Breast epithelium (tissue), 4 donors: ENCODE measurements at regions not wholly inside any gene's neighbourhood (a gene's known extent, or its start where the extent isn't known, plus 50 kb on each side); places are given as distances from the start of the nearest gene placed in this dataset.

Experiments used
- DNase-seq, 2 donors: peaks; one replicate each; pipeline ENCODE4 v3.0.0-alpha.2; 2019; ENCODE audit warnings: low spot score in 2 of 2
- H3K27ac ChIP-seq, 2 donors: fragments of 200-600 bp; sonication (generic) in 1 of 2; one replicate each; pipeline ENCODE4 v1.5.1; 2016 to 2019; ENCODE audit warnings: mild to moderate bottlenecking in 1 of 2
- H3K27me3 ChIP-seq, 2 donors: fragments of 200-600 bp; sonication (generic) in 1 of 2; one replicate each; pipeline versions ENCODE4 v1.5.1 to v1.6.0; 2017 to 2019; ENCODE audit warnings: control low read depth in 1 of 2, mild to moderate bottlenecking in 1 of 2
- H3K36me3 ChIP-seq: fragments of 200-600 bp; one replicate; pipeline ENCODE4 v1.5.1; 2019
- H3K4me1 ChIP-seq, 2 donors: fragments of 200-600 bp; sonication (generic); one replicate each; pipeline ENCODE4 v1.5.1; 2016 to 2019; ENCODE audit warnings: control low read depth in 1 of 2
- H3K4me3 ChIP-seq, 3 donors: fragments of 200-600 bp; sonication (generic); 1 replicate in 2 of 3; 2 replicates in 1 of 3; pipeline ENCODE4 v1.5.1; 2016 to 2019; ENCODE audit warnings: mild to moderate bottlenecking in 3 of 3, moderate library complexity in 2 of 3
- H3K9me3 ChIP-seq, 2 donors: fragments of 200-600 bp; sonication (generic) in 1 of 2; one replicate each; pipeline ENCODE4 v1.5.1; 2016 to 2019; ENCODE audit warnings: control low read depth in 1 of 2
- CTCF ChIP-seq, 3 donors: fragments of 450-650 bp; IDR thresholded peaks; one replicate each; pipeline ENCODE4 v1.5.1; 2016 to 2017; ENCODE audit warnings: antibody characterized with exemption in 3 of 3, mild to moderate bottlenecking in 3 of 3, moderate library complexity in 3 of 3
- POLR2A ChIP-seq: fragments of 450-650 bp; IDR thresholded peaks from one replicate; pipeline ENCODE4 v1.6.1; 2016; ENCODE audit warnings: antibody characterized with exemption, mild to moderate bottlenecking, moderate library complexity
- POLR2AphosphoS5 ChIP-seq, 3 donors: sonication (generic); formaldehyde crosslinking; IDR thresholded peaks; one replicate each; pipeline ENCODE4 v1.6.1; 2017; ENCODE audit warnings: antibody characterized with exemption in 3 of 3
- intact Hi-C: fragments of 100-400 bp; cut with DNase I; formaldehyde crosslinking; loops from one replicate; pipeline ENCODE4 v1.15.1; 2023; ENCODE audit warnings: low total_unique reads

- Histone ChIP-seq H3K27ac (no peak overlapping the region), H3K4me3 (no peak overlapping the region), H3K9me3 (no peaks in the 10 kb centered on the region), H3K4me1 (no peaks in the 10 kb centered on the region), H3K27me3 (no peaks in the 10 kb centered on the region), H3K36me3 (no peaks in the 10 kb centered on the region)
- no peak for DNase-seq
- TF ChIP-seq POLR2A (no peak), POLR2AphosphoS5 (IDR thresholded peaks at IDR 0.05) (no peak), CTCF (IDR thresholded peaks at IDR 0.05) (no peak)
- intact Hi-C loops = no loop called here
These were observed 354.1 kb upstream of the SEMA3A start for GRCh38 chr7:84548366-84549365.

GRCh38 chr7:84547331-84547730 lies 352.7 kb upstream of the SEMA3A start:
- H3K27ac ChIP-seq = no peak overlapping the region
- no peaks in the 10 kb centered on the region for H3K9me3 ChIP-seq
- TF ChIP-seq CTCF (IDR thresholded peaks at IDR 0.05) (no peak), POLR2AphosphoS5 (IDR thresholded peaks at IDR 0.05) (no peak), POLR2A (no peak)
- H3K4me3 ChIP-seq = no peak overlapping the region
- no peak for DNase-seq
- H3K27me3 ChIP-seq = no peaks in the 10 kb centered on the region
- H3K36me3 ChIP-seq = no peaks in the 10 kb centered on the region
- intact Hi-C loops = loop anchor here (2.0 kb wide), 1 partner anchor 29 kb away; no protein-coding TSS in a partner anchor
- H3K4me1 ChIP-seq = no peaks in the 10 kb centered on the region

- no peak for TF ChIP-seq CTCF (IDR thresholded peaks at IDR 0.05)
- no peak for TF ChIP-seq POLR2AphosphoS5 (IDR thresholded peaks at IDR 0.05)
- TF ChIP-seq POLR2A = no peak
- no peak for DNase-seq
- Histone ChIP-seq H3K27me3 (no peaks in the 10 kb centered on the region), H3K36me3 (no peaks in the 10 kb centered on the region), H3K4me3 (no peak overlapping the region), H3K27ac (no peak overlapping the region), H3K9me3 (no peaks in the 10 kb centered on the region), H3K4me1 (no peaks in the 10 kb centered on the region)
- intact Hi-C loops = loop anchor here (2.0 kb wide), 1 partner anchor 28 kb away; no protein-coding TSS in a partner anchor
These were observed 351.8 kb upstream of the SEMA3A start for GRCh38 chr7:84546403-84546802.

GRCh38 chr7:84538268-84538667 lies 343.7 kb upstream of the SEMA3A start:
- H3K36me3 ChIP-seq = no peaks in the 10 kb centered on the region
- H3K9me3 ChIP-seq = no peaks in the 10 kb centered on the region
- TF ChIP-seq POLR2AphosphoS5 (IDR thresholded peaks at IDR 0.05) (no peak), POLR2A (no peak), CTCF (IDR thresholded peaks at IDR 0.05) (no peak)
- no peaks in the 10 kb centered on the region for H3K4me1 ChIP-seq
- intact Hi-C loops = no loop called here
- no peak overlapping the region for H3K27ac ChIP-seq
- H3K4me3 ChIP-seq = no peak overlapping the region
- no peak for DNase-seq
- H3K27me3 ChIP-seq = no peaks in the 10 kb centered on the region

- no peak for DNase-seq
- Histone ChIP-seq H3K27me3 (no peaks in the 10 kb centered on the region), H3K36me3 (no peaks in the 10 kb centered on the region), H3K4me1 (no peaks in the 10 kb centered on the region), H3K9me3 (no peaks in the 10 kb centered on the region), H3K4me3 (no peak overlapping the region), H3K27ac (no peak overlapping the region)
- TF ChIP-seq POLR2AphosphoS5 (IDR thresholded peaks at IDR 0.05) (no peak), POLR2A (no peak), CTCF (IDR thresholded peaks at IDR 0.05) (no peak)
- intact Hi-C loops = no loop called here
These were observed 341.8 kb upstream of the SEMA3A start for GRCh38 chr7:84536271-84536870.
